Pancreas (tissue), 10 donors: ENCODE measurements at regions not wholly inside any gene's neighbourhood (a gene's known extent, or its start where the extent isn't known, plus 50 kb on each side); places are given as distances from the start of the nearest gene placed in this dataset.
A peak's percentile ranks its signal among the peaks of the same experiment; 100 is the strongest.

Source experiments
- ATAC-seq, 4 donors: fragments of 200-7000 bp; cut with Tn5 transposase; one replicate each; pipeline versions ENCODE4 v1.8.0 to v1.9.1; 2020; ENCODE audit warnings: mild to moderate bottlenecking in 4 of 4, moderate library complexity in 4 of 4
- DNase-seq, 6 donors: peaks; one replicate each; pipeline ENCODE4 v3.0.0-alpha.2; 2020
- FAIRE-seq: peaks from 2 replicates; lab custom pipeline; 2012; peaks lifted over from hg19 to GRCh38; lab: Jason Lieb, UNC
- H3K27ac ChIP-seq, 4 donors: fragments of 200-600 bp; sonication (generic); 1 replicate in 3 of 4; 2 replicates in 1 of 4; pipeline versions ENCODE4 v1.5.0 to v1.8.0; 2020
- H3K27me3 ChIP-seq, 4 donors: fragments of 200-600 bp; one replicate each; pipeline ENCODE4 v1.8.0; 2021
- H3K36me3 ChIP-seq, 3 donors: fragments of 200-600 bp; sonication (generic) in 1 of 3; one replicate each; pipeline versions ENCODE4 v1.5.0 to v1.8.0; 2020 to 2021
- H3K4me1 ChIP-seq, 3 donors: fragments of 200-600 bp; one replicate each; pipeline ENCODE4 v1.8.0; 2021
- H3K4me3 ChIP-seq, 4 donors: fragments of 200-600 bp; sonication (generic) in 2 of 4; one replicate each; pipeline versions ENCODE4 v1.5.0 to v1.8.0; 2020 to 2021
- H3K9me3 ChIP-seq, 4 donors: fragments of 200-600 bp; one replicate each; pipeline ENCODE4 v1.8.0; 2021
- CTCF ChIP-seq, 4 donors: fragments of 200-600 bp; sonication (generic) in 3 of 4; IDR thresholded peaks; one replicate each; pipeline versions ENCODE4 v1.5.0 to v1.8.0; 2021; ENCODE audit warnings: antibody characterized with exemption in 4 of 4
- WGBS, 2 donors: extraction: QIAGEN DNeasy Blood & Tissue Kit; methylation state at CpG; one replicate each; pipeline ENCODE4 v1.1.7; 2013; 5-methylcytosine and 5-hydroxymethylcytosine counted together
- intact Hi-C, 3 donors: fragments of 100-400 bp; cut with DNase I; formaldehyde crosslinking; loops; one replicate each; pipeline versions ENCODE4 v1.11.1 to v1.14.2; 2022
- donor health status: healthy with polysubstance abuse.
- donor health status: DM: no; HTN: no; CAD: no; lungs with moderate emphysema.
- donor health status: DM: no; HTN: no; CAD: no.
- donor health status: control.
- donor health status: control.
- donor health status: Bipolar disorder and iron deficiency.
- donor health status: DM: yes; HTN: yes; CAD: no.
- donor health status: DM: no; HTN: no; CAD: no.
- donor health status: DM: no; HTN: no; CAD: no.
- donor health status: DM: yes; HTN: yes; CAD: no.

DNA sequence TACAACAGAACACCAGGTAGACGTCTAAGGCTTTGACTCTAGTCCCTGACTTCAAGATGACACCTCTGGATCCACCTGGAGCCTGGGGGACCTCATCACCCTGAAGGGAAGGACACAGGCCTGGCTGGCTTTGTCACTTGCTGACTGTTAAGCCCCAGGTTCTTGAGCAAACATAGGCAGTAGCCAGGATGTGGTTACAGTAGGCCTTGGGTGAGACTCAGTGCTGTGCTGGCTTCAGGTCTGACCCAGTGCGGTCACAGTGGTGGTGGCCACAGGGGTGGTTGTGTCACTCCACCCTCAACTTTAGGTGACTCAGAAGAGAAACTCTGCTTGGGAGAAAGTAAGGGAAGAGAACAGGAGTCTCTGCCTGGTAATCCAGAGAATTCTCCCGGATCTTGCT is 497.8 kb downstream of the UQCRFS1 start:
- FAIRE-seq: no peak
- WGBS, 2 donors: 73 to 79% methylated on average over 3 of the region's 3 CpGs
- intact Hi-C loops: no loop called here

GRCh38 chr19:28711411-28711810 is 501.5 kb downstream of the UQCRFS1 start:
- intact Hi-C loops: loop anchor here in 1 of 3 donors (5.0 kb wide), 1 partner anchor 244 kb away; no protein-coding TSS in a partner anchor
- DNase-seq: no peak
- no peak for ATAC-seq
- H3K27ac ChIP-seq: no peak overlapping the region
- H3K4me1 ChIP-seq: no peaks in the 10 kb centered on the region
- no peaks in the 10 kb centered on the region for H3K9me3 ChIP-seq
- H3K4me3 ChIP-seq: no peak overlapping the region
- no peak for TF ChIP-seq CTCF (IDR thresholded peaks at IDR 0.05)
- 47 to 55% methylated on average over 3 of the region's 3 CpGs for WGBS, 2 donors
- no peak for FAIRE-seq
- H3K27me3 ChIP-seq: no peaks in the 10 kb centered on the region
- no peaks in the 10 kb centered on the region for H3K36me3 ChIP-seq

More for the DNA sequence above, 497.8 kb downstream of the UQCRFS1 start:
- no peaks in the 10 kb centered on the region for H3K4me1 ChIP-seq
- no peaks in the 10 kb centered on the region for H3K9me3 ChIP-seq
- no peak for TF ChIP-seq CTCF (IDR thresholded peaks at IDR 0.05)
- ATAC-seq (no peak), DNase-seq (no peak)
- H3K27me3 ChIP-seq: no peaks in the 10 kb centered on the region
- H3K36me3 ChIP-seq: no peaks in the 10 kb centered on the region
- no peak overlapping the region for H3K4me3 ChIP-seq
- no peak overlapping the region for H3K27ac ChIP-seq

GRCh38 chr19:28710278-28710677 is 502.7 kb downstream of the UQCRFS1 start:
- H3K4me3 ChIP-seq: no peak overlapping the region
- whole genome bisulfite sequencing, 2 donors: 1 to 3% methylated on average over 3 of the region's 3 CpGs

DNA sequence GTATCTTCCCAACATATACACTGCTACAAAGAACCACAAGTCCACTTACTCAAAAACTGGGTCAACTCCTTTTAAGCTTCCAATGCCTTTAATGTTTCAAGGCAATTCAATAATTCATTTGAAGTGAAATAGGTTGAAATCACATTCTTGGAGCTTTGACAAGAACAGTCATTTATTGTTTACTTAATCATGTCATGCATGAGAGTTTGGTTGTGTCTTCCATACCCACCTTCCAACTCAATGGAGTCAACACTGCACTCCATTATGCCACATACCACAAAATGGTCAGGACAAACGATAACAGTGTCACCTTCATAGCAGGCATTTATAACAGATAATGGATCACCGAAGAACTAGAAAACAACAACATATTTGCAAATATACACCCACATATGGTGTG is 506.3 kb downstream of the UQCRFS1 start:
- ATAC-seq (no peak), DNase-seq (no peak), FAIRE-seq (no peak)
- no peaks in the 10 kb centered on the region for H3K9me3 ChIP-seq
- WGBS, 2 donors: 82 to 89% methylated on average over 2 of the region's 2 CpGs
- no peaks in the 10 kb centered on the region for H3K27me3 ChIP-seq
- H3K4me3 ChIP-seq: no peak overlapping the region
- intact Hi-C loops: no loop called here
- no peaks in the 10 kb centered on the region for H3K36me3 ChIP-seq
- H3K4me1 ChIP-seq: peaks cover 0 to 3% (median 0%) of the 10 kb centered on the region in 3 donors
- H3K27ac ChIP-seq: no peak overlapping the region
- no peak for TF ChIP-seq CTCF (IDR thresholded peaks at IDR 0.05)

More at GRCh38 chr19:28710278-28710677, 502.7 kb downstream of the UQCRFS1 start:
- Histone ChIP-seq H3K36me3 (no peaks in the 10 kb centered on the region), H3K27me3 (no peaks in the 10 kb centered on the region), H3K27ac (no peak overlapping the region), H3K4me1 (no peaks in the 10 kb centered on the region), H3K9me3 (no peaks in the 10 kb centered on the region)
- intact Hi-C loops: loop anchor here in 1 of 3 donors (5.0 kb wide), 1 partner anchor 243 kb away; no protein-coding TSS in a partner anchor
- ATAC-seq: peak in 3 of 4 donors; percentile 67 to 71 (median 67)
- DNase-seq: no peak
- peak; percentile 98 for FAIRE-seq
- peak; percentile 35 to 60 (median 53) for TF ChIP-seq CTCF (IDR thresholded peaks at IDR 0.05)

GRCh38 chr19:28705008-28705407 is 507.9 kb downstream of the UQCRFS1 start:
- intact Hi-C loops: no loop called here
- H3K9me3 ChIP-seq: no peaks in the 10 kb centered on the region
- no peaks in the 10 kb centered on the region for H3K27me3 ChIP-seq
- peaks cover 0 to 3% (median 0%) of the 10 kb centered on the region in 3 donors for H3K4me1 ChIP-seq
- H3K27ac ChIP-seq: no peak overlapping the region
- H3K4me3 ChIP-seq: no peak overlapping the region
- TF ChIP-seq CTCF (IDR thresholded peaks at IDR 0.05): no peak
- ATAC-seq (peak; percentile 40 to 81 (median 58)), DNase-seq (peak in 1 of 6 donors; percentile 15), FAIRE-seq (peak; percentile 20)
- no peaks in the 10 kb centered on the region for H3K36me3 ChIP-seq
- 26 to 35% methylated on average over 3 of the region's 3 CpGs for WGBS, 2 donors
